PC-9 (cell line): ENCODE measurements at regions not wholly inside any gene's neighbourhood (a gene's known extent, or its start where the extent isn't known, plus 50 kb on each side); places are given as distances from the start of the nearest gene placed in this dataset.

Source experiments
- CTCF ChIP-seq: fragments of 200-600 bp; sonication (generic); conservative IDR thresholded peaks from 2 replicates; pipeline ENCODE4 v1.6.1; 2017; ENCODE audit warnings: mixed run types, antibody characterized with exemption, mild to moderate bottlenecking, moderate library complexity
- EZH2 ChIP-seq: fragments of 200-600 bp; sonication (generic); IDR thresholded peaks from 2 replicates; pipeline ENCODE4 v1.8.0; 2017; ENCODE audit warnings: antibody characterized with exemption, low read depth

GRCh38 chr10:29001801-29002200 lies 287.1 kb upstream of the LYZL1 start:
- TF ChIP-seq CTCF (no peak), EZH2 (no peak)
